ENCODE measurements at regions not wholly inside any gene's neighbourhood (a gene's known extent, or its start where the extent isn't known, plus 50 kb on each side); places are given as distances from the start of the nearest gene placed in this dataset.

GRCh38 chr4:173866322-173867026, 336.4 kb upstream of the HAND2 start:
- Histone ChIP-seq H3K4me3 (IDR thresholded peaks at IDR 0.05; ENCODE audit: insufficient read depth, low read depth, low read length) (no peak overlapping the region), H3K27me3 (ENCODE audit: insufficient read depth, low read depth) (no peaks in the 10 kb centered on the region), H3K27ac (no peak overlapping the region), H3K4me1 (ENCODE audit: low read depth, poor library complexity, severe bottlenecking) (no peaks in the 10 kb centered on the region), H3K9ac (no peak overlapping the region), H3K36me3 (ENCODE audit: insufficient read depth) (no peaks in the 10 kb centered on the region), H3K4me2 (no peak overlapping the region), H2AFZ (ENCODE audit: low read depth) (no peak overlapping the region), H3K79me2 (ENCODE audit: insufficient read depth, low read depth) (no peaks in the 10 kb centered on the region), H4K20me1 (ENCODE audit: insufficient read depth) (no peaks in the 10 kb centered on the region)
- no peak for TF ChIP-seq CTCF (conservative IDR thresholded peaks at IDR 0.05; ENCODE audit: low read depth, low read length)

GRCh38 chr4:173862754-173863153, 332.7 kb upstream of the HAND2 start:
- Histone ChIP-seq H3K4me1 (ENCODE audit: low read depth, poor library complexity, severe bottlenecking) (no peaks in the 10 kb centered on the region), H3K9ac (no peak overlapping the region), H3K4me2 (no peak overlapping the region), H2AFZ (ENCODE audit: low read depth) (no peak overlapping the region), H3K79me2 (ENCODE audit: insufficient read depth, low read depth) (no peaks in the 10 kb centered on the region), H3K27ac (no peak overlapping the region), H3K27me3 (ENCODE audit: insufficient read depth, low read depth) (no peaks in the 10 kb centered on the region), H3K36me3 (ENCODE audit: insufficient read depth) (no peaks in the 10 kb centered on the region), H4K20me1 (ENCODE audit: insufficient read depth) (no peaks in the 10 kb centered on the region), H3K4me3 (IDR thresholded peaks at IDR 0.05; ENCODE audit: insufficient read depth, low read depth, low read length) (no peak overlapping the region)
- no peak for TF ChIP-seq CTCF (conservative IDR thresholded peaks at IDR 0.05; ENCODE audit: low read depth, low read length)

GRCh38 chr4:173860094-173860493, 330.1 kb upstream of the HAND2 start:
- Histone ChIP-seq H3K4me2 (no peak overlapping the region), H4K20me1 (ENCODE audit: insufficient read depth) (no peaks in the 10 kb centered on the region), H3K27me3 (ENCODE audit: insufficient read depth, low read depth) (no peaks in the 10 kb centered on the region), H3K4me3 (IDR thresholded peaks at IDR 0.05; ENCODE audit: insufficient read depth, low read depth, low read length) (no peak overlapping the region), H3K9ac (no peak overlapping the region), H3K79me2 (ENCODE audit: insufficient read depth, low read depth) (no peaks in the 10 kb centered on the region), H2AFZ (ENCODE audit: low read depth) (no peak overlapping the region), H3K27ac (no peak overlapping the region), H3K4me1 (ENCODE audit: low read depth, poor library complexity, severe bottlenecking) (no peaks in the 10 kb centered on the region), H3K36me3 (ENCODE audit: insufficient read depth) (no peaks in the 10 kb centered on the region)
- TF ChIP-seq CTCF (conservative IDR thresholded peaks at IDR 0.05; ENCODE audit: low read depth, low read length) = no peak

GRCh38 chr4:173859091-173859713, 329.2 kb upstream of the HAND2 start:
- H3K36me3 ChIP-seq (ENCODE audit: insufficient read depth) = no peaks in the 10 kb centered on the region
- H4K20me1 ChIP-seq (ENCODE audit: insufficient read depth) = no peaks in the 10 kb centered on the region
- H3K79me2 ChIP-seq (ENCODE audit: insufficient read depth, low read depth) = no peaks in the 10 kb centered on the region
- no peaks in the 10 kb centered on the region for H3K4me1 ChIP-seq (ENCODE audit: low read depth, poor library complexity, severe bottlenecking)
- H3K9ac ChIP-seq = no peak overlapping the region
- H3K4me3 ChIP-seq (IDR thresholded peaks at IDR 0.05; ENCODE audit: insufficient read depth, low read depth, low read length) = no peak overlapping the region
- H2AFZ ChIP-seq (ENCODE audit: low read depth) = no peak overlapping the region
- no peak for TF ChIP-seq CTCF (conservative IDR thresholded peaks at IDR 0.05; ENCODE audit: low read depth, low read length)
- no peak overlapping the region for H3K27ac ChIP-seq
- H3K4me2 ChIP-seq = no peak overlapping the region
- H3K27me3 ChIP-seq (ENCODE audit: insufficient read depth, low read depth) = no peaks in the 10 kb centered on the region
